ENCODE measurements at regions not wholly inside any gene's neighbourhood (a gene's known extent, or its start where the extent isn't known, plus 50 kb on each side); places are given as distances from the start of the nearest gene placed in this dataset.

GRCh38 chr4:141933978-141934377 lies 297.6 kb downstream of the IL15 start:
- H3K27ac Mint-ChIP-seq, result no peak overlapping the region
- no peaks in the 10 kb centered on the region for H3K23me2 ChIP-seq (ENCODE audit: insufficient read length, low read depth, low read length, poor library complexity, severe bottlenecking)
- H3K79me2 ChIP-seq (ENCODE audit: insufficient read depth, low read length), result no peaks in the 10 kb centered on the region
- no peaks in the 10 kb centered on the region for H3K4me1 ChIP-seq (ENCODE audit: insufficient read depth, low read length)
- no peaks in the 10 kb centered on the region for H4K20me1 ChIP-seq (ENCODE audit: control insufficient read depth, insufficient read depth, insufficient read length)
- TF ChIP-seq CTCF (conservative IDR thresholded peaks at IDR 0.05), result no peak
- no peak overlapping the region for H3T11ph ChIP-seq (ENCODE audit: low read length)
- no peak for DNase-seq
- no peak overlapping the region for H4K5ac ChIP-seq (ENCODE audit: insufficient read length, low read depth, low read length)
- no peaks in the 10 kb centered on the region for H3K4me1 Mint-ChIP-seq
- no peak overlapping the region for H4K8ac ChIP-seq (replicated peaks; ENCODE audit: insufficient read length, low read depth, low read length)
- no peak overlapping the region for H2BK12ac ChIP-seq (ENCODE audit: insufficient read length, low read depth, low read length)
- no peak overlapping the region for H3K9ac ChIP-seq (ENCODE audit: extremely low read depth, insufficient read length, low read length)
- no peak overlapping the region for H3K4me2 ChIP-seq (ENCODE audit: insufficient read depth, insufficient read length, low read length)
- peaks cover 8% of the 10 kb centered on the region for H3K9me3 ChIP-seq (ENCODE audit: control insufficient read depth, low read depth, low read length)
- peaks cover 5 to 22% (median 14%) of the 10 kb centered on the region in 3 experiments; a peak in 6 of 7 replicates for H3K36me3 Mint-ChIP-seq (ENCODE audit: insufficient read depth in 1 of 3, low read depth in 3 of 3)
- H3K4ac ChIP-seq (ENCODE audit: low read depth, low read length), result no peak overlapping the region
- no peak overlapping the region for H2BK120ac ChIP-seq (ENCODE audit: low read depth, low read length, poor library complexity, severe bottlenecking)
- no peak overlapping the region for H3K4me3 Mint-ChIP-seq
- no peak overlapping the region for H2AFZ ChIP-seq (ENCODE audit: low read length)
- H3K27ac ChIP-seq (ENCODE audit: insufficient read length, low read depth, low read length), result no peak overlapping the region
- no peak overlapping the region for H3K56ac ChIP-seq (ENCODE audit: insufficient read length, low read depth, low read length)
- no peak overlapping the region for H2AK5ac ChIP-seq (ENCODE audit: insufficient read length, low read length)
- no peaks in the 10 kb centered on the region for H3K27me3 Mint-ChIP-seq (ENCODE audit: low read depth)
- no CpG with 5 or more reads among the region's 1 CpG for WGBS (ENCODE audit: extremely low coverage, insufficient read length, low lambda C conversion rate)
- H4K91ac ChIP-seq (ENCODE audit: insufficient read length, low read depth, low read length), result no peak overlapping the region
- H3K27me3 ChIP-seq (ENCODE audit: insufficient read depth, low read length), result no peaks in the 10 kb centered on the region
- no peak overlapping the region for H2BK15ac ChIP-seq (ENCODE audit: low read depth, low read length)
- no peak overlapping the region for H3K23ac ChIP-seq (ENCODE audit: insufficient read length, low read depth, low read length)
- no peak overlapping the region for H2BK20ac ChIP-seq (ENCODE audit: low read depth, low read length, poor library complexity, severe bottlenecking)
- H3K14ac ChIP-seq (ENCODE audit: insufficient read depth, low read length), result no peak overlapping the region
- peaks cover 23 to 30% of the 10 kb centered on the region in 2 experiments for H3K9me3 Mint-ChIP-seq
- no peaks in the 10 kb centered on the region for H3K79me1 ChIP-seq (ENCODE audit: insufficient read depth, low read depth, low read length, poor library complexity, severe bottlenecking)
- no peak overlapping the region for H2BK5ac ChIP-seq (ENCODE audit: insufficient read length, low read length)
- no peak overlapping the region for H3K18ac ChIP-seq (ENCODE audit: insufficient read length, low read depth, low read length)

Measured in H9 (cell line).